Stomach (tissue), 8 donors: ENCODE measurements at regions not wholly inside any gene's neighbourhood (a gene's known extent, or its start where the extent isn't known, plus 50 kb on each side); places are given as distances from the start of the nearest gene placed in this dataset.

Experiments used
- DNase-seq, 2 donors: peaks; one replicate each; pipeline versions ENCODE4 v3.0.0 to v3.0.0-alpha.2; 2013 to 2019
- H3K27ac ChIP-seq, 5 donors: fragments of 200-600 bp in 4 of 5; sonication (generic) in 4 of 5; one replicate each; pipeline ENCODE4 v1.5.1; 2013 to 2019; ENCODE audit warnings: mild to moderate bottlenecking in 1 of 5, moderate library complexity in 1 of 5
- H3K27me3 ChIP-seq, 3 donors: fragments of 200-600 bp; sonication (generic); one replicate each; pipeline ENCODE4 v1.5.1; 2017 to 2019; ENCODE audit warnings: mixed run types in 1 of 3
- H3K36me3 ChIP-seq, 4 donors: fragments of 200-600 bp; sonication (generic); 1 replicate in 3 of 4; 2 replicates in 1 of 4; pipeline ENCODE4 v1.5.1; 2016 to 2019
- H3K4me1 ChIP-seq, 4 donors: fragments of 200-600 bp; sonication (generic); one replicate each; pipeline ENCODE4 v1.5.1; 2016 to 2019
- H3K4me3 ChIP-seq, 4 donors: fragments of 200-600 bp; sonication (generic) in 3 of 4; one replicate each; pipeline ENCODE4 v1.5.1; 2016 to 2019; ENCODE audit warnings: mild to moderate bottlenecking in 1 of 4
- H3K9me3 ChIP-seq, 4 donors: fragments of 200-600 bp; sonication (generic); one replicate each; pipeline ENCODE4 v1.5.1; 2016 to 2019
- EP300 ChIP-seq: sonication (generic); formaldehyde crosslinking; IDR thresholded peaks from one replicate; pipeline ENCODE4 v1.6.1; 2017; ENCODE audit warnings: antibody characterized with exemption
- POLR2A ChIP-seq, 4 donors: fragments of 450-650 bp; IDR thresholded peaks; one replicate each; pipeline ENCODE4 v1.6.1; 2016; ENCODE audit warnings: antibody characterized with exemption in 4 of 4, control low read depth in 2 of 4, mild to moderate bottlenecking in 1 of 4, moderate library complexity in 1 of 4
- POLR2AphosphoS5 ChIP-seq, 3 donors: sonication (generic); formaldehyde crosslinking; IDR thresholded peaks; one replicate each; pipeline ENCODE4 v1.6.1; 2016; ENCODE audit warnings: antibody characterized with exemption in 3 of 3
- WGBS, 5 donors: extraction: QIAGEN DNeasy Blood & Tissue Kit in 3 of 5; methylation state at CpG; one replicate each; pipeline versions ENCODE4 v1.1.5 to v1.1.7; 2013 to 2018; 5-methylcytosine and 5-hydroxymethylcytosine counted together
- intact Hi-C: fragments of 100-400 bp; cut with DNase I; formaldehyde crosslinking; loops from one replicate; pipeline ENCODE4 v1.15.1; 2023; ENCODE audit warnings: low total_unique reads
- TF ChIP-seq, protein P1 (sequence below), 7 experiments: fragments of 450-650 bp in 4 of 7; fragments of 200-600 bp in 3 of 7; sonication (generic) in 3 of 7; IDR thresholded peaks; one replicate each; pipeline ENCODE4 v1.5.1; 2016 to 2019; ENCODE audit warnings: antibody characterized with exemption in 7 of 7, control low read depth in 2 of 7, mild to moderate bottlenecking in 1 of 7
- donor health status: healthy with polysubstance abuse.
- donor health status: Bipolar disorder and iron deficiency.
- donor health status: healthy.

DNA sequence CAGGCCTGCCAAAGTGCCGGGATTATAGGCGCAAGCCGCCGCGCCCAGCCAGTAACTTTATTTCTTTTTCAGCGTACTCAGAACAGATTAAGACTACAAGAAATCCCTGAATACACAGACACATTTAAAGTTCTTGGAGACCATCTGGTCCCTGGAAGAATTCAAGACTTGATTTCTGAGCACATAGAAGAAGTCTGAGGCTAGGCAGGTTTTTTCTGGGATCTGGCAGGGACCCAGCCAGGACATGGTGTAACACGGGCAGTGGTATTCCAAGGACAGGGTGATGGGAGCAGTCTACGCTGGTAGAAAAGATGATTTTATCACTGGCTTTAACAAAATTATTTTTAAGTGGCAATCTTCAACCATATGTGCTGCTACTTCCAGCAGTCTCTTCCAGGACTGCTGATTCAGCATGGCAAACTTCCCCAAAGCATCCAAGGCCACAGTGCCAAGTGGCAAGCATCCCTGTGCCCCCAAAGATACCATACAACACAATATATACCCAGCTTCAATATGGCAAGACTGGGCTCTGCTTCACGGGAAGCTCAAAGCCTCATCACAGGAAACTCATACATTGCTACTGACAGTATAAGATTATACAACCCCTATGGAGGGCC is 105.2 kb upstream of the OR5AK2 start:
- no peaks in the 10 kb centered on the region for H3K27me3 ChIP-seq
- WGBS, 5 donors, result 89 to 94% (median 92%) methylated on average over 9 of the region's 9 CpGs
- intact Hi-C loops, result no loop called here
- H3K27ac ChIP-seq, result no peak overlapping the region
- H3K4me1 ChIP-seq, result peaks cover 7 to 32% (median 13%) of the 10 kb centered on the region in 4 donors
- no peaks in the 10 kb centered on the region for H3K9me3 ChIP-seq
- H3K4me3 ChIP-seq, result no peak overlapping the region
- TF ChIP-seq, protein P1, sequence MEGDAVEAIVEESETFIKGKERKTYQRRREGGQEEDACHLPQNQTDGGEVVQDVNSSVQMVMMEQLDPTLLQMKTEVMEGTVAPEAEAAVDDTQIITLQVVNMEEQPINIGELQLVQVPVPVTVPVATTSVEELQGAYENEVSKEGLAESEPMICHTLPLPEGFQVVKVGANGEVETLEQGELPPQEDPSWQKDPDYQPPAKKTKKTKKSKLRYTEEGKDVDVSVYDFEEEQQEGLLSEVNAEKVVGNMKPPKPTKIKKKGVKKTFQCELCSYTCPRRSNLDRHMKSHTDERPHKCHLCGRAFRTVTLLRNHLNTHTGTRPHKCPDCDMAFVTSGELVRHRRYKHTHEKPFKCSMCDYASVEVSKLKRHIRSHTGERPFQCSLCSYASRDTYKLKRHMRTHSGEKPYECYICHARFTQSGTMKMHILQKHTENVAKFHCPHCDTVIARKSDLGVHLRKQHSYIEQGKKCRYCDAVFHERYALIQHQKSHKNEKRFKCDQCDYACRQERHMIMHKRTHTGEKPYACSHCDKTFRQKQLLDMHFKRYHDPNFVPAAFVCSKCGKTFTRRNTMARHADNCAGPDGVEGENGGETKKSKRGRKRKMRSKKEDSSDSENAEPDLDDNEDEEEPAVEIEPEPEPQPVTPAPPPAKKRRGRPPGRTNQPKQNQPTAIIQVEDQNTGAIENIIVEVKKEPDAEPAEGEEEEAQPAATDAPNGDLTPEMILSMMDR (IDR thresholded peaks at IDR 0.05), result no peak
- TF ChIP-seq POLR2A (IDR thresholded peaks at IDR 0.05) (no peak), EP300 (no peak)
- no peak for DNase-seq
- H3K36me3 ChIP-seq, result no peaks in the 10 kb centered on the region

DNA sequence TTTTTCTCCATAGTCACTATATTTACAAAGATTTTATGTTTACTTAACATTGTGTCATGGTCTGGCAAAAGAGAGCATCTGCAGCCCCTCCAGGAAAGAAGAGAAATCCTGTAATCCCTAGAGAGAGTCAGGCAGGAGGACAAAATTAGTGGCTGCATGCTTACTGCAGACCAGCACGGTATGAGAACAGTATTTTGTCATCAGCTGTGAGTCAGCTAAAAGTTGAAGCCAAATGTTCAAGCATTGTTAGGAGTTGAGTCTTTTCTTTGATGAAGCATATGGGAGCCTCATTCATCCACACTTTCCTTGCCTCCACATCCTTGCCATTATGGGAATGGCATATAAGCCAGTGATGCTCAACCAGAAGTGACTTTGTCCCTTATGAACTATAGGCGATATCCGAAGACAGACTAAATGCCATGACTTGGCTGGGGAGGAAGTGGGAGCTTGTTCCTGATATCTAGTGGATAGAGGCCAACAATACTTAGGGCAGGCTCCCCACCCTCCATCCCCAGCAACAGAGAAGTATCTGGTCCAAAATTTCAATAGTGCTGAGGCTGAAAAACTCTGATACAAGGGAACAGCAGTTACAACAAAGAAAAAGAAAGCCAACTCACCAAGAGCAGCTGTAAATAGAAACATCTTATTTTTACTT is 112.0 kb upstream of the OR5AK2 start:
- no peaks in the 10 kb centered on the region for H3K27me3 ChIP-seq
- no peak overlapping the region for H3K4me3 ChIP-seq
- WGBS, 5 donors, result 21 to 55% (median 42%) methylated on average over 3 of the region's 3 CpGs
- no peaks in the 10 kb centered on the region for H3K9me3 ChIP-seq
- H3K36me3 ChIP-seq, result no peaks in the 10 kb centered on the region
- intact Hi-C loops, result no loop called here
- H3K4me1 ChIP-seq, result peaks cover 0 to 23% (median 4%) of the 10 kb centered on the region in 4 donors
- H3K27ac ChIP-seq, result peak overlapping the region in 4 of 5 donors; percentile 29 to 72 (median 40)
- TF ChIP-seq, protein P1 (IDR thresholded peaks at IDR 0.05), result no peak
- TF ChIP-seq POLR2AphosphoS5 (IDR thresholded peaks at IDR 0.05) (peak in 1 of 3 donors; percentile 25), EP300 (no peak), POLR2A (IDR thresholded peaks at IDR 0.05) (no peak)
- DNase-seq, result peak in 1 of 2 donors; percentile 26

DNA sequence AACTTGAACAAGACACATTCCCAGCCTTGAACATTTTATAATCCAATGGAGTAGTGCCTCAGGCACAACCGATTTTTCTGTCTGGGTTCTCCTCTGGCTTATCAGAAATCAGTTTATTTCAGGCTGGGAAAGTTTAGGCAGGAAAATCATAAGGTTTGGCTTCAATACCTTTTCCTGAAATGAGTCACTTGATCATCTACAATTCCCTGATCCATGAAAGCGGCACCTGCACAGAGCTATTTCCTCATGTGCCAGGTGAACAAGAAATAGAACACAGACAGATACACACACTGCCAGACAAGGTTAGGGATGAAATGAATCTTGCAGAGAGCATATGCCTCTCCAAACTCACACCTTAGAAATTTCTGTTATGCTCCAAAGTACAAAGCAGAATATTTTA is 106.7 kb upstream of the OR9G4 start:
- peak in 1 of 2 donors; percentile 33 for DNase-seq
- TF ChIP-seq EP300 (no peak), POLR2AphosphoS5 (IDR thresholded peaks at IDR 0.05) (peak in 2 of 3 donors; percentile 43 to 72), POLR2A (IDR thresholded peaks at IDR 0.05) (no peak)
- TF ChIP-seq, protein P1 (IDR thresholded peaks at IDR 0.05), result no peak
- peaks cover 0 to 7% (median 0%) of the 10 kb centered on the region in 4 donors for H3K4me1 ChIP-seq
- no peaks in the 10 kb centered on the region for H3K9me3 ChIP-seq
- H3K4me3 ChIP-seq, result no peak overlapping the region
- H3K36me3 ChIP-seq, result no peaks in the 10 kb centered on the region
- no peaks in the 10 kb centered on the region for H3K27me3 ChIP-seq
- WGBS, 5 donors, result 37 to 60% (median 40%) methylated on average over 2 of the region's 2 CpGs
- peak overlapping the region in 2 of 5 donors; percentile 37 to 45 for H3K27ac ChIP-seq
- intact Hi-C loops, result no loop called here

DNA sequence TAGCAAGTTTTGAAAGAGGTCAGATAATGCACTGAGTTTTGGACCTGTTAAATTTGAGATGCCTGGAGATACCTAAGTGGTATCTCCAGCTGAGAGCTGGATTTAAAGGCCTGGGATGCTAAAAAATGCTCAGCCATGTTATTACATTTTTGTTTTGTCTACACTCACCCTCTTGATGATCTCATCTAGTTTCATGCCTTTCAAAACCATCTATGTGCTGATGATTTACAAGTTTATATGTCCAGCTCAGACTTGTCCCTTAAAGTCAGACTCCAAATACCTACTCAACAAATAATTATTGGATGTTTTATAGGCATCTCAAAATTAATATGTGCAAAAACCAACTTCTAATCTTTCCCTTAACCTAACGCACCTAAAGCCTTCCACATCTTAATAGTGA is 103.6 kb upstream of the OR9G4 start:
- Histone ChIP-seq H3K27ac (no peak overlapping the region), H3K4me1 (peaks cover 0 to 5% (median 0%) of the 10 kb centered on the region in 4 donors), H3K36me3 (no peaks in the 10 kb centered on the region), H3K4me3 (no peak overlapping the region), H3K9me3 (no peaks in the 10 kb centered on the region), H3K27me3 (no peaks in the 10 kb centered on the region)
- no peak for DNase-seq
- WGBS, 5 donors, result 82 to 100% (median 93%) methylated on average over 1 of the region's 1 CpG
- no peak for TF ChIP-seq POLR2A (IDR thresholded peaks at IDR 0.05)
- TF ChIP-seq EP300, result no peak
- TF ChIP-seq POLR2AphosphoS5 (IDR thresholded peaks at IDR 0.05), result no peak
- TF ChIP-seq, protein P1 (IDR thresholded peaks at IDR 0.05), result no peak
- intact Hi-C loops, result no loop called here
